Peyer's patch (tissue), 4 donors: ENCODE measurements at regions not wholly inside any gene's neighbourhood (a gene's known extent, or its start where the extent isn't known, plus 50 kb on each side); places are given as distances from the start of the nearest gene placed in this dataset.

ENCODE experiments used
- DNase-seq, 3 donors: peaks; one replicate each; pipeline ENCODE4 v3.0.0-alpha.2; 2017 to 2019
- H3K27ac ChIP-seq, 4 donors: fragments of 200-600 bp; sonication (generic); one replicate each; pipeline ENCODE4 v1.5.1; 2016 to 2019
- H3K27me3 ChIP-seq, 2 donors: fragments of 200-600 bp; sonication (generic); one replicate each; pipeline ENCODE4 v1.5.1; 2019
- H3K36me3 ChIP-seq, 3 donors: fragments of 200-600 bp; sonication (generic); one replicate each; pipeline ENCODE4 v1.5.1; 2016 to 2019
- H3K4me1 ChIP-seq, 4 donors: fragments of 200-600 bp; sonication (generic); one replicate each; pipeline ENCODE4 v1.5.1; 2016 to 2019
- H3K4me3 ChIP-seq, 4 donors: fragments of 200-600 bp; sonication (generic); 1 replicate in 3 of 4; 2 replicates in 1 of 4; pipeline ENCODE4 v1.5.1; 2016 to 2019; ENCODE audit warnings: mild to moderate bottlenecking in 1 of 4
- H3K9me3 ChIP-seq, 4 donors: fragments of 200-600 bp; sonication (generic); one replicate each; pipeline ENCODE4 v1.5.1; 2016 to 2019; ENCODE audit warnings: mild to moderate bottlenecking in 1 of 4
- POLR2A ChIP-seq, 2 donors: fragments of 450-650 bp; IDR thresholded peaks; one replicate each; pipeline ENCODE4 v1.5.1; 2017; ENCODE audit warnings: antibody characterized with exemption in 2 of 2, mild to moderate bottlenecking in 2 of 2, moderate library complexity in 2 of 2
- TF ChIP-seq, protein P1 (sequence below), 6 experiments: fragments of 450-650 bp in 4 of 6; fragments of 200-600 bp in 2 of 6; sonication (generic) in 1 of 6; IDR thresholded peaks; one replicate each; pipeline ENCODE4 v1.5.1; 2017 to 2019; ENCODE audit warnings: antibody characterized with exemption in 6 of 6, mild to moderate bottlenecking in 3 of 6, moderate library complexity in 1 of 6

GRCh38 chr2:234828382-234829073, 123.3 kb upstream of the SH3BP4 start:
- H3K9me3 ChIP-seq: no peaks in the 10 kb centered on the region
- no peaks in the 10 kb centered on the region for H3K27me3 ChIP-seq
- H3K36me3 ChIP-seq: no peaks in the 10 kb centered on the region
- TF ChIP-seq, protein P1, sequence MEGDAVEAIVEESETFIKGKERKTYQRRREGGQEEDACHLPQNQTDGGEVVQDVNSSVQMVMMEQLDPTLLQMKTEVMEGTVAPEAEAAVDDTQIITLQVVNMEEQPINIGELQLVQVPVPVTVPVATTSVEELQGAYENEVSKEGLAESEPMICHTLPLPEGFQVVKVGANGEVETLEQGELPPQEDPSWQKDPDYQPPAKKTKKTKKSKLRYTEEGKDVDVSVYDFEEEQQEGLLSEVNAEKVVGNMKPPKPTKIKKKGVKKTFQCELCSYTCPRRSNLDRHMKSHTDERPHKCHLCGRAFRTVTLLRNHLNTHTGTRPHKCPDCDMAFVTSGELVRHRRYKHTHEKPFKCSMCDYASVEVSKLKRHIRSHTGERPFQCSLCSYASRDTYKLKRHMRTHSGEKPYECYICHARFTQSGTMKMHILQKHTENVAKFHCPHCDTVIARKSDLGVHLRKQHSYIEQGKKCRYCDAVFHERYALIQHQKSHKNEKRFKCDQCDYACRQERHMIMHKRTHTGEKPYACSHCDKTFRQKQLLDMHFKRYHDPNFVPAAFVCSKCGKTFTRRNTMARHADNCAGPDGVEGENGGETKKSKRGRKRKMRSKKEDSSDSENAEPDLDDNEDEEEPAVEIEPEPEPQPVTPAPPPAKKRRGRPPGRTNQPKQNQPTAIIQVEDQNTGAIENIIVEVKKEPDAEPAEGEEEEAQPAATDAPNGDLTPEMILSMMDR (IDR thresholded peaks at IDR 0.05): no peak
- no peak for TF ChIP-seq POLR2A (IDR thresholded peaks at IDR 0.05)
- H3K27ac ChIP-seq: no peak overlapping the region
- DNase-seq: no peak
- H3K4me1 ChIP-seq: no peaks in the 10 kb centered on the region
- H3K4me3 ChIP-seq: no peak overlapping the region

GRCh38 chr2:234827096-234827860, 124.5 kb upstream of the SH3BP4 start:
- Histone ChIP-seq H3K27ac (no peak overlapping the region), H3K9me3 (no peaks in the 10 kb centered on the region), H3K4me1 (no peaks in the 10 kb centered on the region), H3K4me3 (no peak overlapping the region), H3K27me3 (no peaks in the 10 kb centered on the region), H3K36me3 (no peaks in the 10 kb centered on the region)
- DNase-seq: no peak
- TF ChIP-seq, protein P1 (IDR thresholded peaks at IDR 0.05): no peak
- TF ChIP-seq POLR2A (IDR thresholded peaks at IDR 0.05): no peak

DNA sequence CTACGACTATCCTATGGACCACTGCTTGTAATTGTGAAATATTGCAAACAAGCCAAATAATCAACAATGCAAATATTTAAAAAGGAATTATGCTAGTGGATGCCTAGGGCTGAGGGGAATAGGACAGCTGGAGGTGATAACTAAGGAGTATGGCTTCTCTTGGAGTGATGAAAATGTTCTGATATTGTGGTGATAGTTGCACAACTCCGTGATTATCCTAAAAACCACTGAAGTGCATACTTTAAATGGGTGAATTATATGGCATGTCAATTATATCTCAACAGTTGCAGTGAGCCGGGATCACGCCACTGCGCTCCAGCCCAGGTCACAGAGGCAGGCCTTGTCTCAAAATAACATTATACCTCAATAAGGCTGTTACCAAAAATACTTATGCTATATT, 125.1 kb upstream of the SH3BP4 start:
- no peaks in the 10 kb centered on the region for H3K36me3 ChIP-seq
- H3K9me3 ChIP-seq: no peaks in the 10 kb centered on the region
- H3K27ac ChIP-seq: no peak overlapping the region
- H3K4me1 ChIP-seq: no peaks in the 10 kb centered on the region
- DNase-seq: no peak
- no peak for TF ChIP-seq POLR2A (IDR thresholded peaks at IDR 0.05)
- TF ChIP-seq, protein P1 (IDR thresholded peaks at IDR 0.05): no peak
- H3K27me3 ChIP-seq: no peaks in the 10 kb centered on the region
- H3K4me3 ChIP-seq: no peak overlapping the region

DNA sequence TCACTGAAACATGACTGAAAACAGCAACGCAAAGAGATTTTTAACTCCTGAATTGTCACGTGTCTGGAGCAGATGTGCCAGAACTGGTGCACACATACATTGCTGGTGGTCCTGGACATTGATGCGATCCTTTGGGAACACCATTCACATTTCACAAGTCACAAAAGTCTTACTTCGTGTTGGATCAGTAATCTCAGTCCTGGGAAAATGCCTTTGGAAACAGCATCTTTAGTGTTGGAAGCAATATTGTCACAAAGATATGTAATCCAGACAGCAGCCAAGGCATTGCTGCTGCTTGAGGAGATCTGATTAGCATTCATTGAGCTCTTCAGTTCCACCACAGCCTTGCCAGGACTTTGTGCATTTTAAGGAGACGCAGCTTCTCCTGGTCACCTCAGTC, 126.2 kb upstream of the SH3BP4 start:
- no peak for DNase-seq
- Histone ChIP-seq H3K27ac (no peak overlapping the region), H3K4me3 (no peak overlapping the region), H3K36me3 (no peaks in the 10 kb centered on the region), H3K4me1 (no peaks in the 10 kb centered on the region), H3K27me3 (no peaks in the 10 kb centered on the region), H3K9me3 (no peaks in the 10 kb centered on the region)
- no peak for TF ChIP-seq POLR2A (IDR thresholded peaks at IDR 0.05)
- TF ChIP-seq, protein P1 (IDR thresholded peaks at IDR 0.05): no peak

- H3K4me1 ChIP-seq: no peaks in the 10 kb centered on the region
- no peak for DNase-seq
- TF ChIP-seq, protein P1 (IDR thresholded peaks at IDR 0.05): no peak
- no peak for TF ChIP-seq POLR2A (IDR thresholded peaks at IDR 0.05)
Measured at GRCh38 chr2:234823877-234824376, 127.9 kb upstream of the SH3BP4 start.

More at GRCh38 chr2:234823877-234824376, 127.9 kb upstream of the SH3BP4 start:
- Histone ChIP-seq H3K27ac (peak overlapping the region in 1 of 4 donors; percentile 47), H3K4me3 (no peak overlapping the region), H3K9me3 (no peaks in the 10 kb centered on the region), H3K36me3 (no peaks in the 10 kb centered on the region), H3K27me3 (no peaks in the 10 kb centered on the region)
